ENCODE measurements at regions not wholly inside any gene's neighbourhood (a gene's known extent, or its start where the extent isn't known, plus 50 kb on each side); places are given as distances from the start of the nearest gene placed in this dataset.

- H3K4me2 ChIP-seq (ENCODE audit: control insufficient read depth, extremely low read depth, insufficient read depth, low read depth, low read length) = no peak overlapping the region
- dilution Hi-C loops (cut with MboI; ENCODE audit: extremely low pct_ligation_motif_present, low sequenced_read_pairs) = no loop called here
Observed at GRCh38 chr1:169031566-169032224, 74.8 kb upstream of the ATP1B1 start.

GRCh38 chr1:169041366-169041765, 65.1 kb upstream of the ATP1B1 start:
- FAIRE-seq (no peak), DNase-seq (ENCODE audit: low read depth, low spot score) (no peak)
- Histone ChIP-seq H3K36me3 (ENCODE audit: control insufficient read depth in 2 of 2, extremely low read depth in 1 of 2, insufficient read depth in 2 of 2, low read length in 2 of 2) (no peaks in the 10 kb centered on the region), H3K27me3 (ENCODE audit: control insufficient read depth, extremely low read depth, insufficient read depth, low read length) (no peaks in the 10 kb centered on the region), H3K79me2 (ENCODE audit: control insufficient read depth, insufficient read depth, low read length) (no peaks in the 10 kb centered on the region), H3K9me3 (ENCODE audit: control insufficient read depth, low read depth, low read length) (no peaks in the 10 kb centered on the region), H3K4me1 (ENCODE audit: control insufficient read depth, extremely low read depth, insufficient read depth, low read length) (no peaks in the 10 kb centered on the region), H4K20me1 (ENCODE audit: control insufficient read depth, extremely low read depth, insufficient read depth, low read length) (no peaks in the 10 kb centered on the region), H3K27ac (ENCODE audit: control insufficient read depth, insufficient read depth, low read length) (no peak overlapping the region), H2AFZ (ENCODE audit: control insufficient read depth, low read length) (no peak overlapping the region), H3K9ac (ENCODE audit: control insufficient read depth, extremely low read depth, insufficient read depth, low read length) (no peak overlapping the region), H3K4me2 (ENCODE audit: control insufficient read depth, extremely low read depth, insufficient read depth, low read depth, low read length) (no peak overlapping the region), H3K9me1 (ENCODE audit: control insufficient read depth, extremely low read depth, insufficient read depth, low read length) (no peaks in the 10 kb centered on the region), H3K4me3 (ENCODE audit: control insufficient read depth in 2 of 3, extremely low read depth in 1 of 3, insufficient read depth in 2 of 3, low read depth in 1 of 3, low read length in 3 of 3) (no peak overlapping the region)
- TF ChIP-seq EZH2 (IDR thresholded peaks at IDR 0.05; ENCODE audit: low read length) (no peak), CTCF (optimal IDR thresholded peaks at IDR 0.05 in 1 of 3, IDR thresholded peaks at IDR 0.05 in 1 of 3, conservative IDR thresholded peaks at IDR 0.05 in 1 of 3; ENCODE audit: extremely low read depth in 1 of 3, insufficient read depth in 2 of 3, low read length in 3 of 3) (no peak)
- dilution Hi-C loops (cut with MboI; ENCODE audit: extremely low pct_ligation_motif_present, low sequenced_read_pairs) = no loop called here

More at GRCh38 chr1:169031566-169032224, 74.8 kb upstream of the ATP1B1 start:
- no peak for DNase-seq (ENCODE audit: low read depth, low spot score)
- Histone ChIP-seq H3K4me1 (ENCODE audit: control insufficient read depth, extremely low read depth, insufficient read depth, low read length) (no peaks in the 10 kb centered on the region), H3K4me3 (ENCODE audit: control insufficient read depth in 2 of 3, extremely low read depth in 1 of 3, insufficient read depth in 2 of 3, low read depth in 1 of 3, low read length in 3 of 3) (no peak overlapping the region), H3K79me2 (ENCODE audit: control insufficient read depth, insufficient read depth, low read length) (no peaks in the 10 kb centered on the region), H3K9ac (ENCODE audit: control insufficient read depth, extremely low read depth, insufficient read depth, low read length) (no peak overlapping the region), H3K9me1 (ENCODE audit: control insufficient read depth, extremely low read depth, insufficient read depth, low read length) (no peaks in the 10 kb centered on the region), H3K27ac (ENCODE audit: control insufficient read depth, insufficient read depth, low read length) (no peak overlapping the region), H2AFZ (ENCODE audit: control insufficient read depth, low read length) (peak overlapping the region; percentile 34), H3K27me3 (ENCODE audit: control insufficient read depth, extremely low read depth, insufficient read depth, low read length) (no peaks in the 10 kb centered on the region), H4K20me1 (ENCODE audit: control insufficient read depth, extremely low read depth, insufficient read depth, low read length) (no peaks in the 10 kb centered on the region), H3K36me3 (ENCODE audit: control insufficient read depth in 2 of 2, extremely low read depth in 1 of 2, insufficient read depth in 2 of 2, low read length in 2 of 2) (no peaks in the 10 kb centered on the region), H3K9me3 (ENCODE audit: control insufficient read depth, low read depth, low read length) (no peaks in the 10 kb centered on the region)
- no peak for FAIRE-seq
- no peak for TF ChIP-seq EZH2 (IDR thresholded peaks at IDR 0.05; ENCODE audit: low read length)
- no peak for TF ChIP-seq CTCF (optimal IDR thresholded peaks at IDR 0.05 in 1 of 3, IDR thresholded peaks at IDR 0.05 in 1 of 3, conservative IDR thresholded peaks at IDR 0.05 in 1 of 3; ENCODE audit: extremely low read depth in 1 of 3, insufficient read depth in 2 of 3, low read length in 3 of 3)

Measured in keratinocyte (primary cell).